Mesendoderm (in vitro differentiated cells): ENCODE measurements at regions not wholly inside any gene's neighbourhood (a gene's known extent, or its start where the extent isn't known, plus 50 kb on each side); places are given as distances from the start of the nearest gene placed in this dataset.
A peak's percentile ranks its signal among the peaks of the same experiment; 100 is the strongest.

Source experiments
- DNase-seq: peaks from one replicate; pipeline ENCODE4 v3.0.0; 2013
- H2AK5ac ChIP-seq: 2 replicates; pipeline ENCODE4 v1.6.1; 2013; ENCODE audit warnings: low read length, inconsistent platforms
- H2BK120ac ChIP-seq: 2 replicates; pipeline ENCODE4 v1.6.1; 2013; ENCODE audit warnings: low read depth, mild to moderate bottlenecking, low read length, moderate library complexity, mixed read lengths
- H2BK15ac ChIP-seq: replicated peaks from 2 replicates; pipeline ENCODE4 v1.6.1; 2013; ENCODE audit warnings: low read depth, mild to moderate bottlenecking, moderate library complexity
- H2BK5ac ChIP-seq: 2 replicates; pipeline ENCODE4 v1.6.1; 2013; ENCODE audit warnings: low read length, inconsistent platforms
- H3K18ac ChIP-seq: 2 replicates; pipeline ENCODE4 v1.6.1; 2013; ENCODE audit warnings: mild to moderate bottlenecking, low read length, mixed read lengths
- H3K23ac ChIP-seq: one replicate; pipeline ENCODE4 v1.6.1; 2013; ENCODE audit warnings: low read length
- H3K27ac ChIP-seq: 2 replicates; pipeline ENCODE4 v1.5.1; 2013; ENCODE audit warnings: low read depth, mild to moderate bottlenecking, inconsistent platforms, low read length, moderate library complexity
- H3K27me3 ChIP-seq: 2 replicates; pipeline ENCODE4 v1.6.1; 2013; ENCODE audit warnings: low read length, control low read depth, mild to moderate bottlenecking, inconsistent platforms; ENCODE audit not compliant: insufficient read depth, poor library complexity
- H3K36me3 ChIP-seq: 2 replicates; pipeline ENCODE4 v1.6.1; 2013; ENCODE audit warnings: low read length, inconsistent platforms; ENCODE audit not compliant: control insufficient read depth, insufficient read depth
- H3K4ac ChIP-seq: one replicate; pipeline ENCODE4 v1.6.1; 2013; ENCODE audit warnings: low read depth, mild to moderate bottlenecking, low read length, moderate library complexity
- H3K4me1 ChIP-seq: 2 replicates; pipeline ENCODE4 v1.6.1; 2013; ENCODE audit warnings: low read depth, low read length, inconsistent platforms; ENCODE audit not compliant: control insufficient read depth
- H3K4me2 ChIP-seq: 2 replicates; pipeline ENCODE4 v1.6.1; 2013; ENCODE audit warnings: low read length
- H3K4me3 ChIP-seq: 2 replicates; pipeline ENCODE4 v1.5.1; 2013; ENCODE audit warnings: mild to moderate bottlenecking, low read length
- H3K56ac ChIP-seq: one replicate; pipeline ENCODE4 v1.6.1; 2013; ENCODE audit warnings: low read length
- H3K79me1 ChIP-seq: 2 replicates; pipeline ENCODE4 v1.6.1; 2013; ENCODE audit warnings: low read length, inconsistent platforms
- H3K79me2 ChIP-seq: 2 replicates; pipeline ENCODE4 v1.6.1; 2013; ENCODE audit warnings: mild to moderate bottlenecking, low read length; ENCODE audit not compliant: control insufficient read depth, insufficient read depth
- H3K9ac ChIP-seq: 2 replicates; pipeline ENCODE4 v1.6.1; 2013; ENCODE audit warnings: low read length, inconsistent platforms
- H4K5ac ChIP-seq: one replicate; pipeline ENCODE4 v1.6.1; 2013; ENCODE audit warnings: low read length
- H4K8ac ChIP-seq: one replicate; pipeline ENCODE4 v1.6.1; 2013; ENCODE audit warnings: low read depth, mild to moderate bottlenecking, control low read depth, low read length, moderate library complexity
- WGBS: extraction: QIAGEN DNeasy Blood & Tissue Kit; methylation state at CpG from one replicate; pipeline ENCODE4 v1.1.7; 2013; ENCODE audit warnings: low lambda C conversion rate, missing lambda C conversion rate; ENCODE audit not compliant: insufficient coverage; ENCODE audit errors: extremely low coverage; 5-methylcytosine and 5-hydroxymethylcytosine counted together

DNA sequence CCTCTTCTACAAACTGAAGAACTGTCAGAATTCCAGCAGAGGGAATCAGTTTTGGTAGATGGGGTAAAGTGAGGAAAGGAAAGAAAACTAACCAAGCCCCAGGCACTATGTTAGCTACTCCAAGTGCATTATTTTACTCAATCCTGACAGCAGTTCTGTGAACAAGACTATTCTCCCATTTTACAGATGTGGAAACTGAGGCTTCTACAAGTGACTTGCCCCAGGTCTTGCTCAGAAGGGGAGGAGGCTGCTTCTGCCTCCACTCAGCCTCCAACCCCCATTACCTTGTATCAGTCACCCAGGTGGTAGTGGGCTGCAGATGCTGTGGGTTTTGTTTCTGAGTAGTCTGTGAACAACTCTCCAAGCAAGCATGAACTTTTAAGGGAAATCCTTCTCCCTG lies 315.2 kb upstream of the MAF start:
- no peak overlapping the region for H3K18ac ChIP-seq
- no peaks in the 10 kb centered on the region for H3K4me1 ChIP-seq
- H3K9ac ChIP-seq, result no peak overlapping the region
- H3K23ac ChIP-seq, result no peak overlapping the region
- no peak overlapping the region for H2BK15ac ChIP-seq
- no peak overlapping the region for H3K27ac ChIP-seq
- H2BK120ac ChIP-seq, result no peak overlapping the region
- no peaks in the 10 kb centered on the region for H3K79me2 ChIP-seq
- H3K4me2 ChIP-seq, result no peak overlapping the region
- no peaks in the 10 kb centered on the region for H3K79me1 ChIP-seq
- H4K5ac ChIP-seq, result no peak overlapping the region
- no peak overlapping the region for H3K4ac ChIP-seq
- H2BK5ac ChIP-seq, result no peak overlapping the region
- H4K8ac ChIP-seq, result no peak overlapping the region
- H3K27me3 ChIP-seq, result no peaks in the 10 kb centered on the region
- no peak overlapping the region for H3K4me3 ChIP-seq
- H3K56ac ChIP-seq, result no peak overlapping the region
- no peak overlapping the region for H2AK5ac ChIP-seq
- DNase-seq, result no peak
- H3K36me3 ChIP-seq, result no peaks in the 10 kb centered on the region

DNA sequence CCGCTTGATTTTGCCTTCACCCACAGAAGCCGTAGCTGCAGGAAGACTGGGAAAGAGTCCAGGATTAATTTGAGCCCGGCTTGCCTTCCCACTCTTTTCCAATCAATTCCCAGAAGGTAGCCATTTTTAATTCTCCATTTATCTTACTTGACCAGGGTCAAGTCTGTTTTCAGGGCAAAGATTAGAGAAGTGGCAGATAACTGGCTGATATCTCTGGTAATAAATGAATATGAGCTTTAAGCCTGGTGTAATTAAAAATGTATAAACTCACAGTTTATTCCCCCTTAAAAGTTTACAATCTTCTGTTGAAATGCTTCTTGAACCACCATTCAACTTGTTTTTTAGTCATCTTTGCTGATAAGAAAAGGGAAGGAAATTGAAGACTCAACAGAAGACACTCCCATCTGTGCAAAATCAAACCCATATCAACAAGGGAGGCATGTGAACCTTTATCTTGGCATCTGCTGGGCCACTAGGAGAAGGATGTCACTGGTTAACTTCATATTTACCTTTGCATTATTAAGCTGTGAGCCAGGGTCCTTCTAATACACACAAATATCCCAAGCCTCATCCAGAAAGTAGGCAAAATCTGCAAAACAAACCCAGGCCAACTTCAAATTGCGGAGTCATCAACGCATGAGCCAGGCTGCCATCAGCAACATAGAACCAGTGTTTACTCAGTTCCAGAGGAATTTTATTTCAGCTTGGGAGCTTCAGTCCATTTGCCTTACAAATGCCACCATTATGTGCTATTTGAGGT lies 314.6 kb upstream of the MAF start:
- Histone ChIP-seq H3K56ac (no peak overlapping the region), H2BK5ac (no peak overlapping the region), H3K27ac (no peak overlapping the region), H3K79me2 (no peaks in the 10 kb centered on the region), H3K4ac (no peak overlapping the region), H3K4me3 (no peak overlapping the region), H2BK15ac (no peak overlapping the region), H4K5ac (no peak overlapping the region), H3K79me1 (no peaks in the 10 kb centered on the region), H3K23ac (no peak overlapping the region), H2AK5ac (no peak overlapping the region), H2BK120ac (no peak overlapping the region), H3K18ac (no peak overlapping the region), H3K4me1 (no peaks in the 10 kb centered on the region), H3K36me3 (no peaks in the 10 kb centered on the region), H3K27me3 (no peaks in the 10 kb centered on the region), H3K4me2 (no peak overlapping the region), H4K8ac (no peak overlapping the region), H3K9ac (no peak overlapping the region)
- WGBS, result no CpG with 5 or more reads among the region's 5 CpGs
- no peak for DNase-seq

DNA sequence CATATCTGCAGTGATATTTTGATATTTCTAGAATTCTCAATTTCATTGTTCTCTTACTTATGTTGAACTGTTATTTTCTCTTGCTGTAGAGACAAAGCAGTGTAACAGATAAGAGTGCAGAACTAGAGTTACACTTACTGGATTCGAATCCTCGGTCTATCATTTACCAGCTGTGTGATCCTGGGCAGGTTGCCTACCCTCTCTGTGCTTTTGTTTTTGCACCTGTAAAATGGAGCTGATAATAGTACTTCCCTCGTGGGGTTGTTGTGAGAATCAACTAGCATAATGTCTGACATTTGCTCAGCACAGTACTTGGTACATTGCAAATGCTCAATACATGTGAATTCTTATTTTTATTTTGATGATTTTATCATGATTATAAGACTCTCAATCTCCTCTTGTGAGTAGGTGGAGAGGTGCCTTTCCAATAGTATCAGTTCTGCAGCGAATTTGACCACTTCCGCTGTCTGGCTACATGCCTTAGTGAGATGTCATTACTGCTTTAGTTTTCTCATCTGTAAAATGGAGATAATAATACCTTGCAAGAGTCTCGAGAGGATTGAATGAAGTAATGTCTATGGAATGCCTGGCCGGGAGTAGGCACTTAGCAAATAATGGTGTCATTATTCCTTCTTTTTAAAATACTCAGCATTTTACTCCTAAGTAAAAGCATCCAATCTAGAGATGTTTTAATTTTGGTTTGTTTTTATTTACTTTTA lies 312.2 kb upstream of the MAF start:
- no peak overlapping the region for H2BK5ac ChIP-seq
- H3K18ac ChIP-seq, result no peak overlapping the region
- H3K4me3 ChIP-seq, result no peak overlapping the region
- no peak overlapping the region for H2AK5ac ChIP-seq
- H4K8ac ChIP-seq, result no peak overlapping the region
- no peaks in the 10 kb centered on the region for H3K4me1 ChIP-seq
- no peak overlapping the region for H2BK120ac ChIP-seq
- H3K79me1 ChIP-seq, result no peaks in the 10 kb centered on the region
- no peak overlapping the region for H3K4me2 ChIP-seq
- no peak overlapping the region for H4K5ac ChIP-seq
- no peak overlapping the region for H3K23ac ChIP-seq
- H3K4ac ChIP-seq, result no peak overlapping the region
- no peak overlapping the region for H3K27ac ChIP-seq
- no peak overlapping the region for H3K9ac ChIP-seq
- H2BK15ac ChIP-seq, result no peak overlapping the region
- no peaks in the 10 kb centered on the region for H3K27me3 ChIP-seq
- H3K79me2 ChIP-seq, result no peaks in the 10 kb centered on the region
- WGBS, result no CpG with 5 or more reads among the region's 7 CpGs
- no peaks in the 10 kb centered on the region for H3K36me3 ChIP-seq
- peak; percentile 45 for DNase-seq
- no peak overlapping the region for H3K56ac ChIP-seq

DNA sequence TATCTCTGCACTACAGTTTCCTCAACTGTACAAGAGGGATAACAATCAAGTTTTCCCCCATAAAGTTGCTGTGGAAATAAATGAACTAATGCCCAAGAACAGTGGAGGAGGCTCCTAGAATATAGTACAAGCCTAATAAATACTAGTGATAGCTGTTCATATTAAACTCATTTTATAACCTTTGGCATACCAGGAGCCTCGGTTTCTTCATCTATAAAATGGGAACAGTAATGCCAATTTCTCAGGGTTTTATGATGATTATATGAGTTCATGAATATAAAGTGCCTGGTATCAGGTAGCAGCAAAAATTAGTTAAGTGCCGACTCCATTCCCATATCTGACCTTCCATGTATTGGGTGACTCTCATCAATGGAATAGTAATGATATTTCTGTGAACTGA lies 311.1 kb upstream of the MAF start:
- H2BK5ac ChIP-seq, result no peak overlapping the region
- no peaks in the 10 kb centered on the region for H3K36me3 ChIP-seq
- H2BK120ac ChIP-seq, result no peak overlapping the region
- no peak overlapping the region for H3K9ac ChIP-seq
- WGBS, result no CpG with 5 or more reads among the region's 2 CpGs
- H3K23ac ChIP-seq, result no peak overlapping the region
- no peak overlapping the region for H3K4me3 ChIP-seq
- no peaks in the 10 kb centered on the region for H3K27me3 ChIP-seq
- no peak overlapping the region for H4K5ac ChIP-seq
- no peaks in the 10 kb centered on the region for H3K79me1 ChIP-seq
- no peak overlapping the region for H4K8ac ChIP-seq
- no peaks in the 10 kb centered on the region for H3K4me1 ChIP-seq
- H3K4me2 ChIP-seq, result no peak overlapping the region
- H3K27ac ChIP-seq, result no peak overlapping the region
- DNase-seq, result no peak
- H3K18ac ChIP-seq, result no peak overlapping the region
- H3K79me2 ChIP-seq, result no peaks in the 10 kb centered on the region
- no peak overlapping the region for H3K56ac ChIP-seq
- no peak overlapping the region for H2BK15ac ChIP-seq
- no peak overlapping the region for H3K4ac ChIP-seq
- no peak overlapping the region for H2AK5ac ChIP-seq

DNA sequence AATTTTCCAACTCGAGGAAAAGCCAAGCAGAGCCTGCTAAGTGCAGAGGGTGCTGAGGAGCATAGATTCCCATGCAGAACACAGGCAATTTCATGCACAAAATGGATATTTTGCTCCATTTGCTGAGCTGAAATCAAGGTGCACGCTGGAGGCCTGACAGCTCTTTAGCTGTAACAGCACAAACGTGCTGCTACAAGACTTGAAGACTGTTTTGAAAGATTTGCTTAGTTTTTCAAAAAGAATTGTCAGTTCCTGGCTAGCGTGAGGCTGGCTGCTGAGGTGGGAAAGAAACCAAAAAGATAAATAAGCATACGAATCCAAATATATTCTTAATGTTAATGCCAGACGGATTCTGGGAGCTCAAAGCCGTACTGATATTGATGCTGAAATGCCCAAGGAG lies 309.0 kb upstream of the MAF start:
- Histone ChIP-seq H3K36me3 (no peaks in the 10 kb centered on the region), H4K8ac (no peak overlapping the region), H2BK5ac (no peak overlapping the region), H3K27me3 (no peaks in the 10 kb centered on the region), H3K4me2 (no peak overlapping the region), H3K79me2 (no peaks in the 10 kb centered on the region), H3K18ac (no peak overlapping the region), H3K9ac (no peak overlapping the region), H2BK120ac (no peak overlapping the region), H3K4me1 (no peaks in the 10 kb centered on the region), H3K4ac (no peak overlapping the region), H3K23ac (no peak overlapping the region), H3K56ac (no peak overlapping the region), H3K4me3 (no peak overlapping the region), H2BK15ac (no peak overlapping the region), H3K79me1 (no peaks in the 10 kb centered on the region), H4K5ac (no peak overlapping the region), H2AK5ac (no peak overlapping the region), H3K27ac (no peak overlapping the region)
- no peak for DNase-seq
- no CpG with 5 or more reads among the region's 7 CpGs for WGBS

DNA sequence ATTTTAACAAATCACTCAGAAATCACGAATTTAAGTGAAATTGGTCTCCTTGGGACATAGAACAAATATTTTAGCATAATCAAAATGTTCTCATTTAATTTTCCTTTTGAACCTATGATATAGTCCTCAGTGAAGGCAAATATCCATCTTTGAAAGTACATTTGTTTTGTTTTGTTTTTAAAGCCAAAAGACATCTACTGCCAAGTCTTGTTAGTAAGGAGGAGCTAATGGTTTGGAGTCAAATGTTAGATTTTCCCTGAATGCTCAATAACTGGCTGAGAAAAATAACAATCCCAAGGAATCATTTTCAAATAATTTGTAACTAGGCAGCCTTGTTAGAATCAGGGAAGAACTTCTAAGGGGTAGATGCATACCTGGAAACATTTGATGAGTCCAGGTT lies 302.9 kb upstream of the MAF start:
- Histone ChIP-seq H3K23ac (no peak overlapping the region), H2BK15ac (no peak overlapping the region), H3K18ac (no peak overlapping the region), H3K79me1 (no peaks in the 10 kb centered on the region), H3K79me2 (no peaks in the 10 kb centered on the region), H3K27ac (no peak overlapping the region), H3K4ac (no peak overlapping the region), H2BK5ac (no peak overlapping the region), H3K27me3 (no peaks in the 10 kb centered on the region), H2BK120ac (no peak overlapping the region), H3K56ac (no peak overlapping the region), H3K4me1 (no peaks in the 10 kb centered on the region), H3K36me3 (no peaks in the 10 kb centered on the region), H4K8ac (no peak overlapping the region), H3K9ac (no peak overlapping the region), H2AK5ac (no peak overlapping the region), H4K5ac (no peak overlapping the region), H3K4me2 (no peak overlapping the region), H3K4me3 (no peak overlapping the region)
- no peak for DNase-seq
- no CpG with 5 or more reads among the region's 1 CpG for WGBS
